ENCODE measurements at regions not wholly inside any gene's neighbourhood (a gene's known extent, or its start where the extent isn't known, plus 50 kb on each side); places are given as distances from the start of the nearest gene placed in this dataset.

- TF ChIP-seq CTCF (IDR thresholded peaks at IDR 0.05; ENCODE audit: insufficient read depth, low read length, poor library complexity, severe bottlenecking) (no peak), EZH2phosphoT487 (conservative IDR thresholded peaks at IDR 0.05; ENCODE audit: low read length) (no peak)
Measured at GRCh38 chr2:83860320-83860719, 598.8 kb downstream of the SUCLG1 start.

All from SU-DHL-6 (cell line).